HCT116 (cell line): ENCODE measurements at regions not wholly inside any gene's neighbourhood (a gene's known extent, or its start where the extent isn't known, plus 50 kb on each side); places are given as distances from the start of the nearest gene placed in this dataset.

Experiments used
- ATAC-seq: fragments of 200-7000 bp; cut with Tn5 transposase; 2 replicates; pipeline ENCODE4 v1.9.1; 2020; ENCODE audit warnings: mild to moderate bottlenecking, moderate library complexity
- BruUV-seq: library from RNA; stranded (reverse); fragments of 400-500 nt; replicated peaks from 2 replicates; lab custom pipeline; 2021; lab: Mats Ljungman, UMichigan
- CTCF ChIA-PET: fragments of 300-600 bp; sonication (Branson Sonifier 250); formaldehyde crosslinking; loops from one replicate; lab custom pipeline; 2021; ENCODE audit warnings: antibody characterized with exemption; lab: Charles Lee
- POLR2A ChIA-PET: fragments of 300-600, 350-600 bp; sonication (Branson Sonifier 250); formaldehyde crosslinking; loops from one replicate; lab custom pipeline; 2021; ENCODE audit warnings: antibody characterized with exemption; lab: Charles Lee
- RAD21 ChIA-PET, 2 experiments: fragments of 300-600 bp; sonication (Branson Sonifier 250); formaldehyde crosslinking; loops; one replicate each; lab custom pipeline; 2023; ENCODE audit warnings: low total read pairs in 2 of 2; ENCODE audit not compliant: uncharacterized antibody in 2 of 2, unreplicated experiment in 2 of 2, low non-redundant PET in 1 of 2; lab: Charles Lee
- DNase-seq: peaks from one replicate; pipeline ENCODE4 v3.0.0-alpha.2; 2010; ENCODE audit warnings: low read depth, low spot score
- H2AFZ ChIP-seq: fragments of 200-600 bp; shearing (Covaris generic), sonication (generic); 2 replicates; pipeline ENCODE4 v1.6.1; 2017; ENCODE audit warnings: low read depth, mixed run types, mixed read lengths, antibody characterized with exemption, low read length; ENCODE audit not compliant: poor library complexity, severe bottlenecking
- H3K27ac ChIP-seq: 2 replicates; pipeline ENCODE4 v1.5.1; 2012; ENCODE audit warnings: low read depth, low read length
- H3K27me3 ChIP-seq: fragments of 200-600 bp; sonication (generic); 2 replicates; pipeline ENCODE4 v1.6.1; 2016; ENCODE audit warnings: mixed run types, low read length, mixed read lengths; ENCODE audit not compliant: insufficient read depth
- H3K36me3 ChIP-seq, 2 experiments: fragments of 200-500 bp in 1 of 2; fragments of 200-600 bp in 1 of 2; sonication (Bioruptor generic) in 1 of 2; sonication (generic) in 1 of 2; 2 replicates each; pipeline versions ENCODE4 v1.5.1 to v1.6.1; 2014 to 2016; ENCODE audit warnings: low read length in 2 of 2, inconsistent platforms in 1 of 2, mixed read lengths in 1 of 2, mixed run types in 1 of 2; ENCODE audit not compliant: insufficient read depth in 2 of 2, control insufficient read depth in 1 of 2
- H3K4me1 ChIP-seq, 2 experiments: fragments of 200-600 bp in 1 of 2; sonication (generic) in 1 of 2; 2 replicates each; pipeline versions ENCODE4 v1.5.1 to v1.6.1; 2012 to 2017; ENCODE audit warnings: low read length in 2 of 2, inconsistent platforms in 1 of 2, mild to moderate bottlenecking in 1 of 2, mixed read lengths in 1 of 2, mixed run types in 1 of 2, moderate library complexity in 1 of 2; ENCODE audit not compliant: insufficient read depth in 2 of 2, control insufficient read depth in 1 of 2
- H3K4me2 ChIP-seq: fragments of 200-600 bp; sonication (generic); 2 replicates; pipeline ENCODE4 v1.6.1; 2017; ENCODE audit warnings: mixed run types, low read length, mixed read lengths
- H3K4me3 ChIP-seq, 2 experiments: fragments of 200-600 bp in 1 of 2; sonication (generic) in 1 of 2; replicated peaks in 1 of 2; 2 replicates each; pipeline ENCODE4 v1.5.1; 2011 to 2016; ENCODE audit warnings: low read length in 2 of 2, control low read depth in 1 of 2, low read depth in 1 of 2, mild to moderate bottlenecking in 1 of 2, mixed read lengths in 1 of 2, mixed run types in 1 of 2
- H3K79me2 ChIP-seq: fragments of 200-600 bp; sonication (generic); 2 replicates; pipeline ENCODE4 v1.6.1; 2017; ENCODE audit warnings: mild to moderate bottlenecking, mixed run types, low read length, moderate library complexity, mixed read lengths; ENCODE audit not compliant: insufficient read depth
- H3K9ac ChIP-seq: fragments of 200-600 bp; sonication (generic); 2 replicates; pipeline ENCODE4 v1.6.1; 2016; ENCODE audit warnings: low read length, mixed read lengths
- H3K9me2 ChIP-seq: fragments of 200-600 bp; sonication (generic), shearing (Covaris generic); 2 replicates; pipeline ENCODE4 v1.6.1; 2017; ENCODE audit warnings: mixed run types, mild to moderate bottlenecking, moderate library complexity; ENCODE audit not compliant: insufficient read depth
- H3K9me3 ChIP-seq, 2 experiments: fragments of 200-500 bp in 1 of 2; fragments of 200-600 bp in 1 of 2; sonication (Bioruptor generic) in 1 of 2; sonication (generic) in 1 of 2; 2 replicates each; pipeline ENCODE4 v1.6.1; 2014 to 2017; ENCODE audit warnings: low read length in 2 of 2, mixed read lengths in 2 of 2, inconsistent platforms in 1 of 2, low read depth in 1 of 2, mild to moderate bottlenecking in 1 of 2, mixed run types in 1 of 2, moderate library complexity in 1 of 2; ENCODE audit not compliant: control insufficient read depth in 1 of 2, insufficient read depth in 1 of 2
- H4K20me1 ChIP-seq: fragments of 200-600 bp; sonication (generic), shearing (Covaris generic); 2 replicates; pipeline ENCODE4 v1.6.1; 2017; ENCODE audit warnings: mixed run types, mild to moderate bottlenecking, moderate library complexity; ENCODE audit not compliant: insufficient read depth
- CEBPB ChIP-seq: IDR thresholded peaks from 2 replicates; pipeline ENCODE4 v1.6.1; 2012; ENCODE audit warnings: low read depth
- EGR1 ChIP-seq: IDR thresholded peaks from 2 replicates; pipeline ENCODE4 v1.6.1; 2012; ENCODE audit warnings: low read depth
- ELF1 ChIP-seq: IDR thresholded peaks from 2 replicates; pipeline ENCODE4 v1.6.1; 2012; ENCODE audit warnings: low read depth, borderline replicate concordance
- FOSL1 ChIP-seq: IDR thresholded peaks from 2 replicates; pipeline ENCODE4 v1.6.1; 2012; ENCODE audit warnings: low read depth
- MAX ChIP-seq: IDR thresholded peaks from 2 replicates; pipeline ENCODE4 v1.6.1; 2012
- SIN3A ChIP-seq: IDR thresholded peaks from 2 replicates; pipeline ENCODE4 v1.6.1; 2012; ENCODE audit warnings: low read depth
- YY1 ChIP-seq: IDR thresholded peaks from 2 replicates; pipeline ENCODE4 v1.6.1; 2011; ENCODE audit warnings: low read length, low read depth, moderate library complexity, mild to moderate bottlenecking; ENCODE audit not compliant: insufficient replicate concordance; ENCODE audit errors: extremely low read depth
- intact Hi-C: fragments of 100-400 bp; cut with micrococcal nuclease; formaldehyde crosslinking; loops from 2 replicates; pipeline ENCODE4 v1.10.0; 2022

DNA sequence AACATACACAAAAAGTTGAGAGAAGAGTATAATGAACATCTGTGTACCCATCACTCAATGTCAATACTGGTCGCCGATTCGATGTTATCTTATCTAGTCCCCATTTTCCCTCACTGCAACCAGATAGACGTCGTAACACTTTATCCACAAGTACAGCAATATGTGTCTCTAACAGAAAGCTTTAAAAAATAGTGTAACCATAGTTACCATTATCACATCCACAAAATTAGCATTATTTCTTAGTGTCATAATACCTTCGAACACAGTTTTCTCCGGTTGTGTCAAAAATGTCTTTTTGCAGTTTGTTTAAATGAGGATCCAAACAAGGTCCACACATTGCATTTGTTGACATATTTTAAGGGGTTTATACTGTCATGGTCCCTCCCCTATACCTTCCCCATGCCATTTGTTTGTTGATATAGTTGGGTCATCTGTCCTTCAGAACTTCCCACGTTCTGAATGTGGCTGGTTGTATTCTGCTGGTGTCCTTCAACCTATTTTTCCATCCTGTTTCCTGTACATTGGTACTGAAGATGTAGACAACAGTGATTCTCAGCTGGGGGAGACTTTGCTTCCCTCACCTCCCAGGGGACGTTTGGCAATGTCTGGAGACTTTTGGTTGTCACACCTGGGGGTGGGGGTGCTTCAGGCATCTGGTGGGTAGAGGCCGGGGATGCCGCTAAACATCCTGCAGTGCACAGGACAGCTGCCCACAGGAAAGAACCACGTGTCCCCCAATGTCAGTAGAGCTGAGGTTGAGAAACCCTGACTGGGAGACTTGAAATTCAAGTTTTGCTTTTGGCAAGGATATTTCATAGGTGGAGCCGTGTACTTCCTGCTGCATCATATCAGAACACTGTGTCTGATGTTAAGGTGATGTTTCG is 72.7 kb upstream of the SPRED2 start:
- Histone ChIP-seq H3K79me2 (no peaks in the 10 kb centered on the region), H3K4me3 (no peak overlapping the region), H3K9me2 (no peaks in the 10 kb centered on the region), H3K27me3 (no peaks in the 10 kb centered on the region), H3K27ac (no peak overlapping the region), H2AFZ (no peak overlapping the region), H3K36me3 (no peaks in the 10 kb centered on the region), H3K4me2 (no peak overlapping the region), H3K9ac (no peak overlapping the region), H3K4me1 (no peaks in the 10 kb centered on the region), H4K20me1 (no peaks in the 10 kb centered on the region), H3K9me3 (no peaks in the 10 kb centered on the region)
- DNase-seq (no peak), ATAC-seq (no peak)
- ChIA-PET RAD21 (no interaction called here), CTCF (no interaction called here), POLR2A (no interaction called here)
- TF ChIP-seq YY1 (no peak), ELF1 (no peak), SIN3A (no peak)
- intact Hi-C loops = no loop called here
- BruUV-seq = no TSS peak

DNA sequence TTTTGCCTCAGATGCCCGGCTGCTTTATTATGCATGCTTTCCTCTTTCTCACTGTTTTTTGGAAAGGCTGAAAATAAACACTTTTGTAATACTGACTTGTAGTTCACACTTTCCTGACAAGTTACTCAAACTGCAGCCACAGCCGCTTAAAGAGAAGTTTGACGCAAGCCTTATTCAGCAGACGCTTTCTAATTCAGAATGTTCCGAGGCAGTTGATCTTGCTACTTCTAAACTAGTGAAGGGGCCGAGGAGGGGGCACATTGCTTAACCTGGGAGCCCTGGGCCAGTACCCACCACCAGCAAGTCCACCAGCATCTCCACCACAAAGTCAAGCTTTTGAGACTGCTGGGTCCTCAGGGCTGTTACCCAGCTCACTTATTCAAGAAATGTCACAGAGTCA is 71.8 kb upstream of the SPRED2 start:
- ChIA-PET RAD21 (no interaction called here), CTCF (no interaction called here), POLR2A (no interaction called here)
- intact Hi-C loops = no loop called here
- H3K4me2 ChIP-seq = no peak overlapping the region
- ATAC-seq (no peak), DNase-seq (no peak)
- H4K20me1 ChIP-seq = no peaks in the 10 kb centered on the region
- no peak overlapping the region for H3K27ac ChIP-seq
- BruUV-seq = no TSS peak
- no peak overlapping the region for H2AFZ ChIP-seq
- no peaks in the 10 kb centered on the region for H3K4me1 ChIP-seq
- no peaks in the 10 kb centered on the region for H3K36me3 ChIP-seq
- H3K9me2 ChIP-seq = no peaks in the 10 kb centered on the region
- TF ChIP-seq CEBPB (no peak), MAX (no peak), FOSL1 (no peak), SIN3A (no peak), EGR1 (no peak)
- H3K9ac ChIP-seq = no peak overlapping the region
- no peaks in the 10 kb centered on the region for H3K79me2 ChIP-seq
- no peaks in the 10 kb centered on the region for H3K27me3 ChIP-seq
- H3K9me3 ChIP-seq = no peaks in the 10 kb centered on the region
- H3K4me3 ChIP-seq = no peak overlapping the region
